ENCODE measurements at regions not wholly inside any gene's neighbourhood (a gene's known extent, or its start where the extent isn't known, plus 50 kb on each side); places are given as distances from the start of the nearest gene placed in this dataset.

- H3K27ac ChIP-seq, result no peak overlapping the region
- no peaks in the 10 kb centered on the region for H3K4me1 ChIP-seq (replicated peaks)
- H3K9me3 ChIP-seq, result no peaks in the 10 kb centered on the region
- H3K27me3 ChIP-seq (replicated peaks; ENCODE audit: insufficient read depth), result no peaks in the 10 kb centered on the region
- intact Hi-C loops (cut with DNase I), result loop anchor here (5.0 kb wide), 1 partner anchor 102 kb away; no protein-coding TSS in a partner anchor
- no peak for DNase-seq (ENCODE audit: low spot score)
- H3K4me3 ChIP-seq, result no peak overlapping the region
- no peaks in the 10 kb centered on the region for H3K36me3 ChIP-seq
- TF ChIP-seq, protein P1, sequence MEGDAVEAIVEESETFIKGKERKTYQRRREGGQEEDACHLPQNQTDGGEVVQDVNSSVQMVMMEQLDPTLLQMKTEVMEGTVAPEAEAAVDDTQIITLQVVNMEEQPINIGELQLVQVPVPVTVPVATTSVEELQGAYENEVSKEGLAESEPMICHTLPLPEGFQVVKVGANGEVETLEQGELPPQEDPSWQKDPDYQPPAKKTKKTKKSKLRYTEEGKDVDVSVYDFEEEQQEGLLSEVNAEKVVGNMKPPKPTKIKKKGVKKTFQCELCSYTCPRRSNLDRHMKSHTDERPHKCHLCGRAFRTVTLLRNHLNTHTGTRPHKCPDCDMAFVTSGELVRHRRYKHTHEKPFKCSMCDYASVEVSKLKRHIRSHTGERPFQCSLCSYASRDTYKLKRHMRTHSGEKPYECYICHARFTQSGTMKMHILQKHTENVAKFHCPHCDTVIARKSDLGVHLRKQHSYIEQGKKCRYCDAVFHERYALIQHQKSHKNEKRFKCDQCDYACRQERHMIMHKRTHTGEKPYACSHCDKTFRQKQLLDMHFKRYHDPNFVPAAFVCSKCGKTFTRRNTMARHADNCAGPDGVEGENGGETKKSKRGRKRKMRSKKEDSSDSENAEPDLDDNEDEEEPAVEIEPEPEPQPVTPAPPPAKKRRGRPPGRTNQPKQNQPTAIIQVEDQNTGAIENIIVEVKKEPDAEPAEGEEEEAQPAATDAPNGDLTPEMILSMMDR (IDR thresholded peaks at IDR 0.05), result no peak
- TF ChIP-seq POLR2A (IDR thresholded peaks at IDR 0.05) (no peak), POLR2AphosphoS5 (IDR thresholded peaks at IDR 0.05) (no peak)
- WGBS, result 48% methylated on average over 1 of the region's 1 CpG
Measured at GRCh38 chr6:16949716-16950115, 152.1 kb upstream of the STMND1 start.

DNA sequence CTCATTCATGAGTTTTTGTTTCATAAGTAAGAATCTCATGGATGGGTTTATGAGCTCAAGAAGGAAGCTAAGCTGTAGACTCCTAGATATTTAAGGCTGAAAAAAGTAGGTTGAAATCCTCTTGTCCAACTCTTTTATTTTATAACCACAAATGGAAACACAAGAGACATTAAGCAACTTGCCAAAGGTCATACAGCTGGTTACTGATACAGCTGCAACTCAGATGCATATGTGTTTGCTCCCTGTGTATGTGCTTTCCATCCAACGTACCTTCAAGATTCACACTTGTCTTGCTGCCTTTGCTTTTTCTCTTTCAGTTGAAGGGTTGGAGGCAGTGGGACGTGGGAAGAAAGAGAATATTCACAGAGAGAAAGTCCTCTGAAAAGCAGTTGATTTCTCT is 153.5 kb upstream of the STMND1 start:
- Histone ChIP-seq H3K4me1 (replicated peaks) (no peaks in the 10 kb centered on the region), H3K27ac (no peak overlapping the region), H3K36me3 (no peaks in the 10 kb centered on the region), H3K9me3 (no peaks in the 10 kb centered on the region), H3K27me3 (replicated peaks; ENCODE audit: insufficient read depth) (no peaks in the 10 kb centered on the region), H3K4me3 (no peak overlapping the region)
- no peak for DNase-seq (ENCODE audit: low spot score)
- 92% methylated on average over 2 of the region's 2 CpGs for whole genome bisulfite sequencing
- TF ChIP-seq POLR2AphosphoS5 (IDR thresholded peaks at IDR 0.05) (no peak), POLR2A (IDR thresholded peaks at IDR 0.05) (no peak)
- intact Hi-C loops (cut with DNase I), result loop anchor here (5.0 kb wide), 1 partner anchor 101 kb away; no protein-coding TSS in a partner anchor

DNA sequence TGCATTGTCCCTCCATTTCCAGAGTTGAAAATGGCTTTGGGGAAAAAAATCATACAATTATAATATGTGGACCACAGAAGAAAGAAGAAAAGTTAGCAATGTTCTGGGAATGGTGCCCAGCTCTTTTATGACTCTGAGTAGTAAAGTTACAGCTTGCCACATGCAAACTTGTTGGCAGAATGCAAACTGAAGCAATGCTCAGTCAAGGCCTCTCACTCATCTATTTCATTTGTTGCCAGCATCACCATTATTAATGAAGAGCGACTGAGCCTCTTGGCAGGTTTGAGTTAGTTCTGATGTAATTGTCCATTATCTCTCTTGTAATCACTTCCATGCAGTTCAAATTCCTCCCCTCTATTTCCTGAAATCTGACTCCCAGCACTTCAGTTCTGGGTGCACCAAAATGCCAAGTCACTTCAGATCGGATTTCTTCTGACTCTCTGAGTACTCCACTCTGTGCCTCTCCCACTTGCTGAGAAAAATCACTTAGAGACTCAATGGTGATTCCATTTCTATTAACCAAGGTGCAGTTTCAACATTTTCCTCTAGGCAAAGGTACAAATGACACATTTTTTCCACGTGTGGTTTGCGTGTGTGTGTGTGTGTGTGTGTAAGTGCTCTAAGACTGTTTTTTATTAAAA is 154.4 kb upstream of the STMND1 start:
- 3% methylated on average over 4 of the region's 4 CpGs for WGBS
- intact Hi-C loops (cut with DNase I), result loop anchor here (5.0 kb wide), 1 partner anchor 100 kb away; no protein-coding TSS in a partner anchor

GRCh38 chr6:16944596-16944995 is 157.3 kb upstream of the STMND1 start:
- H3K9me3 ChIP-seq, result no peaks in the 10 kb centered on the region
- WGBS, result 87% methylated on average over 3 of the region's 3 CpGs
- TF ChIP-seq POLR2A (IDR thresholded peaks at IDR 0.05) (no peak), POLR2AphosphoS5 (IDR thresholded peaks at IDR 0.05) (no peak)
- TF ChIP-seq, protein P1 (IDR thresholded peaks at IDR 0.05), result no peak
- H3K27ac ChIP-seq, result no peak overlapping the region
- no peaks in the 10 kb centered on the region for H3K36me3 ChIP-seq
- H3K4me3 ChIP-seq, result no peak overlapping the region
- no peak for DNase-seq (ENCODE audit: low spot score)
- H3K27me3 ChIP-seq (replicated peaks; ENCODE audit: insufficient read depth), result no peaks in the 10 kb centered on the region
- H3K4me1 ChIP-seq (replicated peaks), result no peaks in the 10 kb centered on the region
- intact Hi-C loops (cut with DNase I), result no loop called here

More for the DNA sequence above, 154.4 kb upstream of the STMND1 start:
- no peak overlapping the region for H3K27ac ChIP-seq
- no peaks in the 10 kb centered on the region for H3K4me1 ChIP-seq (replicated peaks)
- peak; percentile 83 for DNase-seq (ENCODE audit: low spot score)
- H3K27me3 ChIP-seq (replicated peaks; ENCODE audit: insufficient read depth), result no peaks in the 10 kb centered on the region
- TF ChIP-seq POLR2AphosphoS5 (IDR thresholded peaks at IDR 0.05), result peak; percentile 87
- no peak for TF ChIP-seq POLR2A (IDR thresholded peaks at IDR 0.05)
- TF ChIP-seq, protein P1 (IDR thresholded peaks at IDR 0.05), result peak in 1 of 4 experiments; percentile 5
- H3K36me3 ChIP-seq, result no peaks in the 10 kb centered on the region
- H3K4me3 ChIP-seq, result no peak overlapping the region
- H3K9me3 ChIP-seq, result no peaks in the 10 kb centered on the region

DNA sequence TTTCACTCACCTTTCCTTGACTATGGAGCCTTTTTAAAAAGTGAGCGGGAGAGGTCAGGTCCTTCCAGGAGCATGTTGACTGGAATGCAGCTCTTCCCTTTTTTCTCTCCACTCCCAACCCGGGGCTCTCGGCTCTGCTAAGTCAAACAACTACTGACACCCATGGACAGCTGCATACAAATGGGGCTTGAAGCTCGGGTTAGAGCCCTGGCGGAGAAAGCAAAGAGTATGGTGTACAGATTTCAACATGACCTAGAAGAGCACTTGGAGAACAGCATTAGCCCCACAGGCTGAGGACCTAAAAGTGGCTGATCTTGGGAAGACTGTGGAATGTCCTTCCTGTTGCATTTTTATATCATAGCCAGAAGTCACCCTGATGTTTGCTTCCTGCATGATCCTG is 162.0 kb upstream of the STMND1 start:
- Histone ChIP-seq H3K36me3 (no peaks in the 10 kb centered on the region), H3K4me1 (replicated peaks) (no peaks in the 10 kb centered on the region), H3K9me3 (no peaks in the 10 kb centered on the region), H3K4me3 (no peak overlapping the region), H3K27ac (no peak overlapping the region), H3K27me3 (replicated peaks; ENCODE audit: insufficient read depth) (no peaks in the 10 kb centered on the region)
- WGBS, result 85% methylated on average over 5 of the region's 5 CpGs
- intact Hi-C loops (cut with DNase I), result no loop called here
- DNase-seq (ENCODE audit: low spot score), result no peak
- TF ChIP-seq POLR2A (IDR thresholded peaks at IDR 0.05), result no peak
- TF ChIP-seq, protein P1 (IDR thresholded peaks at IDR 0.05), result no peak
- TF ChIP-seq POLR2AphosphoS5 (IDR thresholded peaks at IDR 0.05), result no peak

Measured in prostate gland (tissue), 2 donors.